HG03175 (cell line): ENCODE measurements at regions not wholly inside any gene's neighbourhood (a gene's known extent, or its start where the extent isn't known, plus 50 kb on each side); places are given as distances from the start of the nearest gene placed in this dataset.
"Not testable (repeated sequence)": the region's sequence is repeated elsewhere in the genome, so short reads cannot be mapped to it uniquely, and the experiment has no call there.

ENCODE experiments used
- ATAC-seq: cut with Tn5 transposase; IDR thresholded peaks from one replicate; pipeline ENCODE4 v1.9.1; 2021; ENCODE audit warnings: mild to moderate bottlenecking, moderate library complexity; ENCODE audit not compliant: unreplicated experiment

- peak; percentile 63 for ATAC-seq
These were observed 643.3 kb downstream of the SOCS6 start for GRCh38 chr18:70931942-70932814.

GRCh38 chr18:70920840-70921374 is 632.1 kb downstream of the SOCS6 start:
- ATAC-seq: no peak

- ATAC-seq: no peak
These were observed 618.8 kb downstream of the SOCS6 start for GRCh38 chr18:70907673-70908072.

DNA sequence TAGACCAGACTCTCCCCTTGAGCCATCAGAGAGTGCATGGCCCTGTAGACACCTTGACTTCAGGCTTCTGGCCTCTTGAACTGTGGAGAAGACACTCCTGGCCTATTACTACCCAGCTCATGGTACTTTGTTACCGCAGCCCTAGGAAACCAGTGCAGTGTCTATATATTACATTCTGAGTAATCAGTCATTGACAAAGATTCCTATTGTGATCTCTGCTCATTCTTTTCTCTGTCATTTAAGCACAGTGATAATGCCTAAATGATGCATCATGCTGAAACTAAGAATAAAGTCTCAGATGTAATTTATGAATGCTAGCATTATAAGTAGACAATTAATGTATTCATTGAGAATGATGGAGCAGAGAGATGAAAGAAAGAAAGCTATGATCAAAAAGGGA is 603.5 kb downstream of the SOCS6 start:
- ATAC-seq: no peak

DNA sequence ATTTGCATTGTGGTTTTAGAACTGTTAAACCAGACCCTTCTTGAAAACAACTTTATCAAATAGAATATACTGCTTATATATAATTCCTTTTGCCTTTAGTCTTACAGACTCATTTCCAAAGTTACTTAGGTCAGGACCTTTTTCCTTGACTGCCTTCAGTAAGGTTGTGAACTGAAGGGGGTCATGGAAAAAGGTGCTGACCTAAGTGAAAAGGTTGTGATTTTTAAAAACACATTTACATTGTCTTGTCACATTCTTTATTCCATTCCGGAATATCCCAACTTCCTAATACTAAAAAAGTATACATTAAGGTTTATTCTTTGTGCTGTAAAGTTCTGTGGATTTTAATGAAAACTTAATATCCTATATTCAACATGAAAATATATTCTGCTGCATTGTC is 581.4 kb downstream of the SOCS6 start:
- no peak for ATAC-seq

DNA sequence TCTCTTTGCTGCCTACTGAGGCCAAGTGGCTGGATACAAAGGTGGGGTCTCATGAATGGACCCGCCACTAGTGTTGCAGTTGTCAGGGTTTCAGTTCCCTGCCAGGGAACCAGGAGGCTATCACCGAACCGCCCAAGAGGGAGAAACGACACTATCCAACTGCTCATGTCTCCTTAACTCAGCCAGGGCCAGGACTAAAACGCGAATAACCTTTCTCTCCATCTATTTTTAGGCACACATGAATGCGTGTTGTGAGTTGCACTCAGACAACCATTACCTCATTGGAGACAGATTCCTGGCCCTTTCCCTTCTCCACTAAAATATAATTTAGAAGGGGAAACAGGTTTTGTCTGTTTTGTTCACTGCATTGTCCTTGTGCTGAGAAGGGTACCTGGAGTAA is 559.5 kb downstream of the SOCS6 start:
- ATAC-seq: no peak

DNA sequence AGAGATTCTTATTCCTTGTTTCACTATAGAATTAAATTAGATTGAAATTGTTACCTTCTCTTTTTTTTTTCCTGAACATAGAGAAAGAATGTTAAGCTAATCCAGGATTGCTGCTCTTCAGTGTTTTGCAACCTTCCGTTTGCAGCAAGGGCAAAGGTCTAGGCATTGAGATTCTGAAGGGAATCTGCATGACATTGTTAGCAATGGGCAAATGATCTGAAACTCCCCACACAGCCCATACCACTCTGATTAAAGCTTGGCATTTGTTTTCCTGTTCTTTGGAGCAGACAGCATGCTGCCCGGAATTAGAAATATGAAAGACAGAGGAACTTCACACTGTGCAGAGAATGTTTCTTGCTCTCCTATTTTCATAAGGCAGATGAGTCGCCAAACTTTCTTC is 551.8 kb downstream of the SOCS6 start:
- ATAC-seq: no peak

GRCh38 chr18:70827632-70828031 is 538.8 kb downstream of the SOCS6 start:
- no peak for ATAC-seq

DNA sequence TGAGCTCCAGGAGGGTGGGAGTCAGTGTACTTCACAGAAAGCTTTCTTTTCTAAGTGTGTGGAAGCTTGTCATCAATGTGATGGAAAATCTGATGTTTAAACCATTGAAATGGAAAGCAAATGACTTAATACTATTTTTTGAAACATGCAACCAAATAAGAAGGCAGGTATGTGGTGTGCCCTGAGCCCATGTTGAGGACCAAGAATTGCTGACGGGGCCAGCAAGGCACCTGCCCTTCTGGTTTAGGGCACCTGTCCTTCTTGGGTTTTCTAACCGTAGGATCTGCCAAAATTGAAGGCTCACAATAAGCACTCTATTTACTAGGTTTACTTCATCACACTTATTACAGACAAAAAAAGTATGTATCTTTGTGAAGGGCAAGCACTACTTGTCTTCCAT is 537.7 kb downstream of the SOCS6 start:
- no peak for ATAC-seq

GRCh38 chr18:70822691-70823090 is 533.8 kb downstream of the SOCS6 start:
- no peak for ATAC-seq

DNA sequence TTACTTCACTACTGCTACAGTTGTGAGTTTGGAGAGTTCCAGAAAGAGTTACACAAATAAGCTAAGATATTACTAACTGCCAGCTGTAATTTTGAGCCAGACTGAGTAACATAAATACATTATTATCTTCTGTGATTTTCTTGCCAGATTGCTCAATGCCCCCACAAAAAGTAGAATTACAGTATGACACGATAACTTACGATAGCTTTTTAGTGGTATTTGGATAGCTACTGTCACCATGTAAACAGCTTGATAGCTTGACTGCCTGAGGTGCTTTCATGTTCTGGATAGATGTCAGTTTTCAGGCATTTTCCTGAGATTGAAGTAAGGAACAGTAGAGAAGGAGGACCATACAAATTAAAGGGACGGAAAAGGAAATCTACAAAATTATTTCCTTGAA is 533.3 kb downstream of the SOCS6 start:
- ATAC-seq: no peak

DNA sequence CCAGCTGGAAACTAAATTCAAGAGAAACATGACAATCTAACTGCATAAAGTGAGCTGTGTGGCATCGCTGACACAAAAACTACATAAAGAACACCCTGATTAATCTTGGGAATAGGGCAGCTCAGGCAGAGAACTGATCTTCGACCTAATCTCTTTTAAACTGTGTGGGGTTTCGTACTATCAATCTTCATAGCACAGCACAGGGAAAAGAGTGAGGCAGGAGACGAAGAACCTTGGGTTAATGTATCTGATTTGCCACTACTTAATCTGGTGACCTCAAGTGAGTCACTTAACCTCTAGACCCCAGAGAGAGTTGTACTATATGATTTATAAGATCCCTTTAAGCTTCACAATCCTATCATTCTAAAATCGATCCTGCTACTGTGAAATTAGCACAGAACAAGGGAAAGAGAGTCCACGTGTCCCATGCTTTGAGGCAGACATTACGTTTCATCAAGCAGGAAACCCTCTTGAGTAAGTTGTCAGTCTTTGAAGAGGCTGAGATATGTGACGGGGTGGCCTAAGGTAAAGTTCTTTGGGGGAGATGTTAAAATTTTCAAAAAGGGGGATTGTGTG is 519.7 kb downstream of the SOCS6 start:
- ATAC-seq: no peak

GRCh38 chr18:70781860-70782453 is 493.1 kb downstream of the SOCS6 start:
- ATAC-seq: peak; percentile 85

DNA sequence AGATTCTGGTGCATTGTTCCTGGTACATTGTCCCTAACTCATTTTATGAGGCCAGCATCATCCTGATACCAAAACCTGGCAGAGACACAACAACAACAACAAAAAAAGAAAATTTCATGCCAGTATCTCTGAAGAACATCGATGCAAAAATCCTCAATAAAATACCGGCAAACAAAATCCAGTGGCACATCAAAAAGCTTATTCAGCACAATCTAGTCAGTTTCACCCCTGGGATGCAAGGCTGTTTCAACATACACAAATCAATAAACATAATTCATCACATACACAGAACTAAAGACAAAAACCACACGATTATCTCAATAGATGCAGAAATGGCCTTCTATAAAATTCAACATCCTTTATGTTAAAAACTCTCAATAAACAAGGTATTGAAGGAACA is 477.4 kb downstream of the SOCS6 start:
- ATAC-seq: not testable (repeated sequence)

- no peak for ATAC-seq
These were observed 474.0 kb downstream of the SOCS6 start for GRCh38 chr18:70762812-70763211.

GRCh38 chr18:70758780-70759179 is 469.9 kb downstream of the SOCS6 start:
- ATAC-seq: no peak

DNA sequence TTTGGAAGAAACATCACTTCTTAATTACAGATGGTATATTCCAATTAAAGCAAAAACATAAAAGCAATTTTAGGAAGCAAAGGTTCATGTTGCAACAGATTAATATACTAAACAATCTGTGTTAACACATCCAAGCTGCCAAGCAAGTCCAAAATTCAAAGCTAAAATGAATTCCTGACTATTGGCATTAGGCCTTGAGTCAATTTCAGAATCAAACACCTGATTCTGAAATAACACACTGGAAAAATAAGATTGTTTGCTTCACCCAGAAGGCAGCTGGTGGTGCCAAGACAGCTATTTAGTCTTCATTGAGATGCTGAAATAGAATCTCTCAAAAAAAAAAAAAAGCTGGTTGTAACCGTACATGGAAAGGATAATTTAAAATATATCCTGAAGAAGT is 465.6 kb downstream of the SOCS6 start:
- no peak for ATAC-seq

GRCh38 chr18:70732916-70733315 is 444.1 kb downstream of the SOCS6 start:
- ATAC-seq: no peak

DNA sequence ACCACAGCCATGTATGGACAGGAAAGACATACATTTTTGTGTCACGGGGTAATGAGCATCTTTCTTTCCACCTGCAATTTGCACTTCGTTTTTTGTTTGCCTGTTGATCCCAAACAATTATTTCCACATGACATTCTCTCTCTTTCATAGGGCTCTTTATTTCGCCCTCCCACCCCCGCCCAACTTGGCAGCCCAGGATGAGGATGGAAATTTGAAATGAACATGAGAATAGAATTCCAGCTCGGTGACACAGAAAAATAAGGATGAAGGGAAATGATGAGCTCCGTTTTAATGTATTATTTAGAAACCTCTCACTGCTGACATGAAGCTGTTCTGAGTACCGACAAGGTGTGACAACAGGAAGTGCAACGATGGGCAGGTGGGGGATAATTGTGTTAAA is 443.3 kb downstream of the SOCS6 start:
- no peak for ATAC-seq

DNA sequence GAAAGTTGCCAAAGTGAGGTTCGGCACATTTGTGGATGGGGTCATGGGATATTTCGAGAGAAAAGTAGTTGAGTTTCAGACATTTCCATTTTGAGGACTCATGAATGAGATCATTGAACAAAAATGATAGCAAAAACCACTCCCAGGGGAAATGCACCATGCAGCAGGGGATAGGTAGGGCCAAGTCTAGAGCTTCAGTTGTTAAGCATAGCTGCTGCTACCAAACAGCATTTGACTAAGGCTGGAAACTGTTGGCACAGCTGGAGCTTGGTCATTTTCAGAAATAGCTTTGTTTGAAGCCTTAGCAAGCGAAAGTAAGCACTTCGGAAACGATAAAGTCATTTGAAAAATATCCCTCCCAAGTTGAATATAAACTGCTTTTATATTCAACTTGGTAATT is 431.8 kb downstream of the SOCS6 start:
- ATAC-seq: no peak

GRCh38 chr18:70709720-70710119 is 420.9 kb downstream of the SOCS6 start:
- no peak for ATAC-seq

DNA sequence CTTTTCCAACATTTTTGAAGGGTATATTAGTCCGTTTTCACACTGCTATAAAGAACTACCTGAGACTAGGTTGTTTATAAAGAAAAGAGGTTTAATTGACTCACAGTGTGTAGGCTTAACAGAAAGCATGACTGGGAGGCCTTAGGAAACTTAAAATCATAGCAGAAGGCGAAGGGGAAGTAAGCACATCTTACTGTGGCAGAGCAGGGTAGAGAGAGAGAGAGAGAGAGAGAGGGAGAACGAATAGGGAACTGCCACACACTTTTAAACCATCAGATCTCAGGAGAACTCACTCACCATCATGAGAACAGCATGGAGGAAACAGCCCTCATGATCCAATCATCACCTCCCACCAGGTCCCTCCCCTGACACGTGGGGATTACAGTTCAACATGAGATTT is 420.3 kb downstream of the SOCS6 start:
- no peak for ATAC-seq
